Upper lobe of left lung (tissue), 6 donors: ENCODE measurements at regions not wholly inside any gene's neighbourhood (a gene's known extent, or its start where the extent isn't known, plus 50 kb on each side); places are given as distances from the start of the nearest gene placed in this dataset.

Experiments used
- ATAC-seq, 2 donors: fragments of 200-7000 bp; cut with Tn5 transposase; one replicate each; pipeline ENCODE4 v1.9.1; 2022; ENCODE audit warnings: mild to moderate bottlenecking in 2 of 2, moderate library complexity in 2 of 2; ENCODE audit not compliant: low FRiP score in 2 of 2
- DNase-seq, 2 donors: peaks; one replicate each; pipeline ENCODE4 v3.0.0-alpha.2; 2019 to 2020
- H3K27ac ChIP-seq, 4 donors: fragments of 200-600 bp; sonication (generic); one replicate each; pipeline ENCODE4 v1.5.1; 2016 to 2019
- H3K27me3 ChIP-seq, 4 donors: fragments of 200-600 bp; sonication (generic); one replicate each; pipeline ENCODE4 v1.5.1; 2017 to 2019
- H3K36me3 ChIP-seq, 4 donors: fragments of 200-600 bp; sonication (generic); one replicate each; pipeline ENCODE4 v1.5.1; 2016 to 2019
- H3K4me1 ChIP-seq, 4 donors: fragments of 200-600 bp; sonication (generic); one replicate each; pipeline ENCODE4 v1.5.1; 2018 to 2019
- H3K4me3 ChIP-seq, 4 donors: fragments of 200-600 bp; sonication (generic); one replicate each; pipeline ENCODE4 v1.5.1; 2017 to 2019; ENCODE audit warnings: mild to moderate bottlenecking in 2 of 4, moderate library complexity in 1 of 4
- H3K9me3 ChIP-seq, 4 donors: fragments of 200-600 bp; sonication (generic); one replicate each; pipeline ENCODE4 v1.5.1; 2018 to 2019
- EP300 ChIP-seq, 4 donors: sonication (generic); formaldehyde crosslinking; IDR thresholded peaks; one replicate each; pipeline ENCODE4 v1.5.1; 2017; ENCODE audit warnings: antibody characterized with exemption in 4 of 4, control low read depth in 2 of 4
- POLR2A ChIP-seq, 4 donors: fragments of 450-650 bp; IDR thresholded peaks; one replicate each; pipeline ENCODE4 v1.5.1; 2016 to 2017; ENCODE audit warnings: antibody characterized with exemption in 4 of 4, mild to moderate bottlenecking in 2 of 4
- POLR2AphosphoS5 ChIP-seq, 2 donors: sonication (generic); formaldehyde crosslinking; IDR thresholded peaks; one replicate each; pipeline ENCODE4 v1.5.1; 2017; ENCODE audit warnings: antibody characterized with exemption in 2 of 2
- WGBS, 2 donors: methylation state at CpG; one replicate each; pipeline ENCODE4 v1.1.5; 2017 to 2018; 5-methylcytosine and 5-hydroxymethylcytosine counted together
- TF ChIP-seq, protein P1 (sequence below), 6 experiments: fragments of 450-650 bp in 4 of 6; fragments of 200-600 bp in 2 of 6; sonication (generic) in 2 of 6; IDR thresholded peaks; one replicate each; pipeline ENCODE4 v1.5.1; 2016 to 2019; ENCODE audit warnings: antibody characterized with exemption in 6 of 6
- donor health status: DM: no; HTN: no; CAD: no; lungs with moderate emphysema.
- donor health status: DM: no; HTN: yes; CAD: no; lungs with severe emphysema.

GRCh38 chrX:113975441-113975840 lies 608.4 kb upstream of the HTR2C start:
- no peak for DNase-seq
- Histone ChIP-seq H3K36me3 (no peaks in the 10 kb centered on the region), H3K4me1 (no peaks in the 10 kb centered on the region), H3K9me3 (no peaks in the 10 kb centered on the region), H3K27ac (no peak overlapping the region), H3K4me3 (no peak overlapping the region), H3K27me3 (no peaks in the 10 kb centered on the region)
- 72 to 90% methylated on average over 2 of the region's 2 CpGs for WGBS, 2 donors
- TF ChIP-seq POLR2AphosphoS5 (IDR thresholded peaks at IDR 0.05) (no peak), EP300 (IDR thresholded peaks at IDR 0.05) (no peak), POLR2A (IDR thresholded peaks at IDR 0.05) (no peak)
- TF ChIP-seq, protein P1, sequence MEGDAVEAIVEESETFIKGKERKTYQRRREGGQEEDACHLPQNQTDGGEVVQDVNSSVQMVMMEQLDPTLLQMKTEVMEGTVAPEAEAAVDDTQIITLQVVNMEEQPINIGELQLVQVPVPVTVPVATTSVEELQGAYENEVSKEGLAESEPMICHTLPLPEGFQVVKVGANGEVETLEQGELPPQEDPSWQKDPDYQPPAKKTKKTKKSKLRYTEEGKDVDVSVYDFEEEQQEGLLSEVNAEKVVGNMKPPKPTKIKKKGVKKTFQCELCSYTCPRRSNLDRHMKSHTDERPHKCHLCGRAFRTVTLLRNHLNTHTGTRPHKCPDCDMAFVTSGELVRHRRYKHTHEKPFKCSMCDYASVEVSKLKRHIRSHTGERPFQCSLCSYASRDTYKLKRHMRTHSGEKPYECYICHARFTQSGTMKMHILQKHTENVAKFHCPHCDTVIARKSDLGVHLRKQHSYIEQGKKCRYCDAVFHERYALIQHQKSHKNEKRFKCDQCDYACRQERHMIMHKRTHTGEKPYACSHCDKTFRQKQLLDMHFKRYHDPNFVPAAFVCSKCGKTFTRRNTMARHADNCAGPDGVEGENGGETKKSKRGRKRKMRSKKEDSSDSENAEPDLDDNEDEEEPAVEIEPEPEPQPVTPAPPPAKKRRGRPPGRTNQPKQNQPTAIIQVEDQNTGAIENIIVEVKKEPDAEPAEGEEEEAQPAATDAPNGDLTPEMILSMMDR (IDR thresholded peaks at IDR 0.05) = no peak
- no peak for ATAC-seq

DNA sequence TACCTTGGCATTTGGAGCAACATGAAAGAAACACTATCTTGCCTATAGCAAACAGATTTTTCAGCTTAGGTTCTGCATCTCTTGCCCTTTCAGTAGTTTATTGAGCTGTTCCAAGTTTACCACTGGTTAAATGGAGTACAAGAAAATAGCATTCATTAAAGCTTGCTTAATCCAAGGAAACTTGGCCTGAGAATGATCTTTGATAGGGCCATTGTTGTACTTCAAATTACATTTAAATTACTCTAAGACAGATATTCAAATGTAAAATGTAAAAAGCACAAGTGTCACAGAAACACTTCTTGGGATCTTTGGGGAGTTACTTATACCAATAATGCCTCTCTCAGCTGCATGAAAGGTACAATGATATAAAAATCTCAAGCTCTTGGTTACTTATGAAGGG lies 609.0 kb upstream of the HTR2C start:
- Histone ChIP-seq H3K4me1 (no peaks in the 10 kb centered on the region), H3K9me3 (no peaks in the 10 kb centered on the region), H3K27ac (no peak overlapping the region), H3K4me3 (no peak overlapping the region), H3K27me3 (no peaks in the 10 kb centered on the region), H3K36me3 (no peaks in the 10 kb centered on the region)
- ATAC-seq = no peak
- no peak for DNase-seq
- TF ChIP-seq EP300 (IDR thresholded peaks at IDR 0.05) = no peak
- TF ChIP-seq, protein P1 (IDR thresholded peaks at IDR 0.05) = no peak
- TF ChIP-seq POLR2AphosphoS5 (IDR thresholded peaks at IDR 0.05) = no peak
- TF ChIP-seq POLR2A (IDR thresholded peaks at IDR 0.05) = no peak

GRCh38 chrX:113973706-113974105 lies 610.2 kb upstream of the HTR2C start:
- H3K9me3 ChIP-seq = no peaks in the 10 kb centered on the region
- no peaks in the 10 kb centered on the region for H3K4me1 ChIP-seq
- DNase-seq = no peak
- H3K4me3 ChIP-seq = no peak overlapping the region
- no peak for ATAC-seq
- no peak overlapping the region for H3K27ac ChIP-seq
- no peaks in the 10 kb centered on the region for H3K36me3 ChIP-seq
- TF ChIP-seq POLR2A (IDR thresholded peaks at IDR 0.05) = no peak
- 75 to 76% methylated on average over 2 of the region's 2 CpGs for WGBS, 2 donors
- no peaks in the 10 kb centered on the region for H3K27me3 ChIP-seq

GRCh38 chrX:113966791-113967190 lies 617.1 kb upstream of the HTR2C start:
- 75 to 77% methylated on average over 2 of the region's 2 CpGs for WGBS, 2 donors
- no peaks in the 10 kb centered on the region for H3K36me3 ChIP-seq
- H3K4me1 ChIP-seq = no peaks in the 10 kb centered on the region
- no peaks in the 10 kb centered on the region for H3K9me3 ChIP-seq
- H3K27ac ChIP-seq = no peak overlapping the region
- DNase-seq = no peak
- no peak for ATAC-seq
- TF ChIP-seq EP300 (IDR thresholded peaks at IDR 0.05) (no peak), POLR2A (IDR thresholded peaks at IDR 0.05) (no peak), POLR2AphosphoS5 (IDR thresholded peaks at IDR 0.05) (no peak)
- TF ChIP-seq, protein P1 (IDR thresholded peaks at IDR 0.05) = no peak
- no peak overlapping the region for H3K4me3 ChIP-seq
- H3K27me3 ChIP-seq = no peaks in the 10 kb centered on the region

- Histone ChIP-seq H3K9me3 (no peaks in the 10 kb centered on the region), H3K4me1 (no peaks in the 10 kb centered on the region), H3K4me3 (no peak overlapping the region), H3K27ac (no peak overlapping the region), H3K27me3 (no peaks in the 10 kb centered on the region), H3K36me3 (no peaks in the 10 kb centered on the region)
- 30 to 57% methylated on average over 1 of the region's 1 CpG for WGBS, 2 donors
- no peak for ATAC-seq
- no peak for DNase-seq
- TF ChIP-seq POLR2A (IDR thresholded peaks at IDR 0.05) (no peak), EP300 (IDR thresholded peaks at IDR 0.05) (no peak), POLR2AphosphoS5 (IDR thresholded peaks at IDR 0.05) (no peak)
- TF ChIP-seq, protein P1 (IDR thresholded peaks at IDR 0.05) = no peak
These were observed 621.5 kb upstream of the HTR2C start for GRCh38 chrX:113962343-113962742.
